ENCODE measurements at regions not wholly inside any gene's neighbourhood (a gene's known extent, or its start where the extent isn't known, plus 50 kb on each side); places are given as distances from the start of the nearest gene placed in this dataset.

GRCh38 chr6:40321616-40322015, 265.5 kb downstream of the LRFN2 start:
- TF ChIP-seq CTCF (IDR thresholded peaks at IDR 0.05 in 8 of 11, conservative IDR thresholded peaks at IDR 0.05 in 3 of 11) (no peak), POLR2AphosphoS5 (IDR thresholded peaks at IDR 0.05) (no peak), POLR2A (IDR thresholded peaks at IDR 0.05) (no peak)
